Spleen (tissue), 11 donors: ENCODE measurements at regions not wholly inside any gene's neighbourhood (a gene's known extent, or its start where the extent isn't known, plus 50 kb on each side); places are given as distances from the start of the nearest gene placed in this dataset.
"Not testable (repeated sequence)": the region's sequence is repeated elsewhere in the genome, so short reads cannot be mapped to it uniquely, and the experiment has no call there.

Experiments
- DNase-seq: peaks from one replicate; pipeline ENCODE4 v3.0.0-alpha.2; 2020
- H3K27ac ChIP-seq, 8 donors: fragments of 200-600 bp; sonication (generic) in 7 of 8; 1 replicate in 4 of 8; 2 replicates in 4 of 8; pipeline versions ENCODE4 v1.5.0 to v1.8.0; 2016 to 2021; ENCODE audit warnings: inconsistent platforms in 4 of 8, mild to moderate bottlenecking in 4 of 8, moderate library complexity in 1 of 8
- H3K27me3 ChIP-seq, 7 donors: fragments of 200-600 bp; sonication (generic) in 6 of 7; replicated peaks in 1 of 7; 1 replicate in 4 of 7; 2 replicates in 3 of 7; pipeline versions ENCODE4 v1.5.0 to v1.8.0; 2016 to 2021; ENCODE audit warnings: inconsistent platforms in 3 of 7, mild to moderate bottlenecking in 1 of 7
- H3K36me3 ChIP-seq, 6 donors: fragments of 200-600 bp; sonication (generic) in 5 of 6; 1 replicate in 4 of 6; 2 replicates in 2 of 6; pipeline versions ENCODE4 v1.5.0 to v1.8.0; 2016 to 2021; ENCODE audit warnings: inconsistent platforms in 2 of 6
- H3K4me1 ChIP-seq, 6 donors: fragments of 200-600 bp; sonication (generic) in 5 of 6; 1 replicate in 3 of 6; 2 replicates in 3 of 6; pipeline versions ENCODE4 v1.5.0 to v1.8.0; 2016 to 2021; ENCODE audit warnings: inconsistent platforms in 3 of 6
- H3K4me3 ChIP-seq, 8 donors: fragments of 200-600 bp; sonication (generic) in 7 of 8; 1 replicate in 4 of 8; 2 replicates in 4 of 8; pipeline versions ENCODE4 v1.5.0 to v1.8.0; 2016 to 2021; ENCODE audit warnings: inconsistent platforms in 4 of 8, mild to moderate bottlenecking in 4 of 8, moderate library complexity in 2 of 8
- H3K9me3 ChIP-seq, 8 donors: fragments of 200-600 bp; sonication (generic) in 7 of 8; 1 replicate in 4 of 8; 2 replicates in 4 of 8; pipeline versions ENCODE4 v1.5.0 to v1.8.0; 2016 to 2021; ENCODE audit warnings: inconsistent platforms in 4 of 8
- POLR2A ChIP-seq, 3 donors: fragments of 450-650 bp; IDR thresholded peaks; one replicate each; pipeline ENCODE4 v1.5.1; 2017; ENCODE audit warnings: antibody characterized with exemption in 3 of 3, mild to moderate bottlenecking in 1 of 3
- POLR2AphosphoS5 ChIP-seq, 3 donors: sonication (generic); formaldehyde crosslinking; IDR thresholded peaks; one replicate each; pipeline ENCODE4 v1.5.1; 2017; ENCODE audit warnings: antibody characterized with exemption in 3 of 3
- WGBS, 5 donors: extraction: QIAGEN DNeasy Blood & Tissue Kit in 3 of 5; methylation state at CpG; one replicate each; pipeline versions ENCODE4 v1.1.5 to v1.1.7; 2013 to 2018; 5-methylcytosine and 5-hydroxymethylcytosine counted together
- intact Hi-C: fragments of 100-400 bp; cut with DNase I; formaldehyde crosslinking; loops from one replicate; pipeline ENCODE4 v1.15.0; 2023; ENCODE audit warnings: low total_unique reads
- TF ChIP-seq, protein P1 (sequence below), 11 experiments: fragments of 200-600 bp in 7 of 11; fragments of 450-650 bp in 4 of 11; sonication (generic) in 4 of 11; IDR thresholded peaks in 8 of 11; conservative IDR thresholded peaks in 3 of 11; 1 replicate in 7 of 11; 2 replicates in 4 of 11; pipeline versions ENCODE4 v1.4.0 to v1.8.0; 2016 to 2021; ENCODE audit warnings: antibody characterized with exemption in 11 of 11, inconsistent platforms in 4 of 11, mild to moderate bottlenecking in 1 of 11
- donor health status: healthy with polysubstance abuse.
- donor health status: DM: no; HTN: no; CAD: no; lungs with moderate emphysema.
- donor health status: DM: no; HTN: no; CAD: no.
- donor health status: Bipolar disorder and iron deficiency.
- donor health status: healthy.
- donor health status: DM: no; HTN: no; CAD: no.
- donor health status: DM: yes; HTN: yes; CAD: no.

DNA sequence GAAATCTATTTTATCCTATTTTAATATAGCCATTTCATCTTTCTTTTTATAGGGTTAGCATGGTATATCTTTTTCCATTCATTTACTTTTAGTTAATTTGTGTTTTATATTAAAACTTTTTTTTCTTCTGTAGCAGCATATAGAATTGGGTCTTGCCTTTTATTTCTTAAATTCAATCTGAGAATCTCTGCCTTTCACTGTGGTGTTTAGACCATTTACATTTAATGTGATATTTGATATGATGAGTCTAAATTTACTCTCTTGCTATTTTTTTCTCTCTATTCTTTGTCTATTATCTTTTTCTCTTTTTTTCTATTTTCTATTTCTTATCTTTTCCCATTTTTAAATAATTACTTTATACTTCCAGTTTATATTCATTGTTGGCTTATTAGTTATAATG lies 105.4 kb upstream of the HAND2 start:
- Histone ChIP-seq H3K36me3 (no peaks in the 10 kb centered on the region), H3K27ac (no peak overlapping the region), H3K4me3 (no peak overlapping the region), H3K9me3 (peaks cover 0 to 83% (median 57%) of the 10 kb centered on the region in 8 donors), H3K27me3 (no peaks in the 10 kb centered on the region), H3K4me1 (no peaks in the 10 kb centered on the region)
- TF ChIP-seq, protein P1, sequence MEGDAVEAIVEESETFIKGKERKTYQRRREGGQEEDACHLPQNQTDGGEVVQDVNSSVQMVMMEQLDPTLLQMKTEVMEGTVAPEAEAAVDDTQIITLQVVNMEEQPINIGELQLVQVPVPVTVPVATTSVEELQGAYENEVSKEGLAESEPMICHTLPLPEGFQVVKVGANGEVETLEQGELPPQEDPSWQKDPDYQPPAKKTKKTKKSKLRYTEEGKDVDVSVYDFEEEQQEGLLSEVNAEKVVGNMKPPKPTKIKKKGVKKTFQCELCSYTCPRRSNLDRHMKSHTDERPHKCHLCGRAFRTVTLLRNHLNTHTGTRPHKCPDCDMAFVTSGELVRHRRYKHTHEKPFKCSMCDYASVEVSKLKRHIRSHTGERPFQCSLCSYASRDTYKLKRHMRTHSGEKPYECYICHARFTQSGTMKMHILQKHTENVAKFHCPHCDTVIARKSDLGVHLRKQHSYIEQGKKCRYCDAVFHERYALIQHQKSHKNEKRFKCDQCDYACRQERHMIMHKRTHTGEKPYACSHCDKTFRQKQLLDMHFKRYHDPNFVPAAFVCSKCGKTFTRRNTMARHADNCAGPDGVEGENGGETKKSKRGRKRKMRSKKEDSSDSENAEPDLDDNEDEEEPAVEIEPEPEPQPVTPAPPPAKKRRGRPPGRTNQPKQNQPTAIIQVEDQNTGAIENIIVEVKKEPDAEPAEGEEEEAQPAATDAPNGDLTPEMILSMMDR (IDR thresholded peaks at IDR 0.05 in 8 of 11, conservative IDR thresholded peaks at IDR 0.05 in 3 of 11) = no peak
- no peak for TF ChIP-seq POLR2AphosphoS5 (IDR thresholded peaks at IDR 0.05)
- TF ChIP-seq POLR2A (IDR thresholded peaks at IDR 0.05) = no peak
- intact Hi-C loops = no loop called here
- DNase-seq = no peak

DNA sequence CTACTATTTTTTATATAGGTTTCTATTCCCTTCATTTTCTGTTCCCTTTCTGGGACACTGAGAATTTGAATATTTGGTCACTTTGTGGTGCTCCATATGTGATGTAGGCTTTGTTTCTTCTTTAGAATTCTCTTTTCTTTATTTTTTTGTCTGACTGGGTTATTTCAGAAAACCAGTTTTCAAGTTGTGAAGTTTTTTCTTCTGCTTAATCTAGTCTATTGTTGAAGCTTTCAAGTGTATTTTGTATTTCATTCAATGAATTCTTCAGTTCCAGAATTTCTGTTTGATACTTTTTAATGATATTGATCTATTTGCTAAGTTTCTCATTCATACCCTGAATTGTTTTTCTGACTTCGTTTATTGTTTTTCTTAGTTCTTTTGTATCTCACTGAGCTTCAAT lies 96.2 kb upstream of the HAND2 start:
- Histone ChIP-seq H3K4me1 (no peaks in the 10 kb centered on the region), H3K36me3 (no peaks in the 10 kb centered on the region), H3K9me3 (peaks cover 4 to 85% (median 52%) of the 10 kb centered on the region in 8 donors), H3K4me3 (no peak overlapping the region), H3K27ac (no peak overlapping the region), H3K27me3 (no peaks in the 10 kb centered on the region)
- no peak for TF ChIP-seq POLR2AphosphoS5 (IDR thresholded peaks at IDR 0.05)
- TF ChIP-seq, protein P1 (IDR thresholded peaks at IDR 0.05 in 8 of 11, conservative IDR thresholded peaks at IDR 0.05 in 3 of 11) = no peak
- TF ChIP-seq POLR2A (IDR thresholded peaks at IDR 0.05) = no peak
- 67 to 86% (median 85%) methylated on average over 1 of the region's 1 CpG for WGBS, 5 donors
- no peak for DNase-seq
- intact Hi-C loops = no loop called here

DNA sequence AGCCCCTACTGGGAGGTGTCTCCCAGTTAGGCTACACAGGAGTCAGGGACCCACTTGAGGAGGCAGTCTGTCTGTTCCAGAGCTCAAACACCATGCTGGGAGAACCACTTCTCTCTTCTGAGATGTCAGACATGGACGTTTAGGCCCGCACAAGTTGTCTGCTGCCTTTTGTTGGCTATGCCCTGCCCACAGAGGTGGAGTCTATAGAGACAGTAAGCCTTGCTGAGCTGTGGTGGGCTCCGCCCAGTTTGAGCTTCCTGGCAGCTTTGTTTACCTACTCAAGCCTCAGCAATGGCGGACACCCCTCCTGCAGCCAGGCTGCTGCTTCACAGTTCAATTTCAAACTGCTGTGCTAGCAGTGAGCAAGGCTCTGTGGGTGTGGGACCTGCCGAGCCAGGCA lies 88.6 kb upstream of the HAND2 start:
- intact Hi-C loops, H3K36me3 ChIP-seq, H3K4me3 ChIP-seq, H3K4me1 ChIP-seq, H3K27me3 ChIP-seq, H3K27ac ChIP-seq: not testable (repeated sequence)
- WGBS, 5 donors = 78 to 91% (median 88%) methylated on average over 5 of the region's 5 CpGs
- peak; percentile 50 for DNase-seq
- peaks cover 0 to 66% (median 23%) of the 10 kb centered on the region in 8 donors for H3K9me3 ChIP-seq

DNA sequence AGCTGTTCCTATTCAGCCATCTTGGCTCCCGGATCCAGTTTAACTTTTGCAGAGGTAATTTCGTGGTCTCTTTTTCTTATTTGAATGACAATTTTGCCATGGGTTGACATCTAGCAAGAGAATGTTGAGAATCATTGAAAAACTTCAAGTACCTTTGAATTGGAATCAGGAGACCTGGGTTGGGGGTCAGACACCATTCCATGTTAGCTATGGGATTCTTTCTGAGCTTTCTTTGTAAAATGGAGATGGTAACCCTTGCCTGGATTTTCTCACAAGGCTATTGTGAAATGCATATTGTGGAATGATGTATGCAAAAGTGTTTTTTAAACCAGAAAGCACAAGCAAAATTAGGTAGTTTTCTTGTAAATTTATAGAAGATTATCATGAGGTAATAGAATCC lies 79.1 kb upstream of the HAND2 start:
- no peaks in the 10 kb centered on the region for H3K36me3 ChIP-seq
- no peak for TF ChIP-seq POLR2AphosphoS5 (IDR thresholded peaks at IDR 0.05)
- TF ChIP-seq POLR2A (IDR thresholded peaks at IDR 0.05) = no peak
- TF ChIP-seq, protein P1 (IDR thresholded peaks at IDR 0.05 in 8 of 11, conservative IDR thresholded peaks at IDR 0.05 in 3 of 11) = no peak
- 68 to 88% (median 81%) methylated on average over 2 of the region's 2 CpGs for WGBS, 5 donors
- no peak overlapping the region for H3K4me3 ChIP-seq
- H3K27ac ChIP-seq = no peak overlapping the region
- no peaks in the 10 kb centered on the region for H3K4me1 ChIP-seq
- H3K9me3 ChIP-seq = peaks cover 0 to 25% (median 5%) of the 10 kb centered on the region in 8 donors
- intact Hi-C loops = no loop called here
- H3K27me3 ChIP-seq = peaks cover 0 to 8% (median 0%) of the 10 kb centered on the region in 7 donors
- DNase-seq = no peak

DNA sequence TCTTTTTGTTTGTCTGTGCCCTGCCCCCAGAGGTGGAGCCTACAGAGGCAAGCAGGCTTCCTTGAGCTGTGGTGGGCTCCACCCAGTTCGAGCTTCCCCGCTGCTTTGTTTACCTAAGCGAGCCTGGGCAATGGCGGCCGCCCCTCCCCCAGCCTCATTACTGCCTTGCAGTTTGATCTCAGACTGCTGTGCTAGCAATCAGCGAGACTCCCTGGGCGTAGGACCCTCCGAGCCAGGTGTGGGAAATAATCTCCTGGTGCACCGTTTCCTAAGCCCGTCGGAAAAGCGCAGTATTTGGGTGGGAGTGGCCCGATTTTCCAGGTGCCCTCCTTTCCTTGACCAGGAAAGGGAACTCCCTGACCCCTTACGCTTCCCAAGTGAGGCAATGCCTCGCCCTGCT lies 78.6 kb upstream of the HAND2 start:
- WGBS, 5 donors = 44 to 54% (median 52%) methylated on average over 13 to 15 of the region's 15 CpGs

More for the DNA sequence above, 78.6 kb upstream of the HAND2 start:
- H3K4me1 ChIP-seq, H3K27me3 ChIP-seq, H3K36me3 ChIP-seq, H3K27ac ChIP-seq, DNase-seq, H3K4me3 ChIP-seq, intact Hi-C loops: not testable (repeated sequence)
- peaks cover 0 to 20% (median 5%) of the 10 kb centered on the region in 8 donors for H3K9me3 ChIP-seq
